HepG2 (cell line): ENCODE measurements at regions not wholly inside any gene's neighbourhood (a gene's known extent, or its start where the extent isn't known, plus 50 kb on each side); places are given as distances from the start of the nearest gene placed in this dataset.

Experiments
- ATAC-seq: fragments of 200-7000 bp; cut with Tn5 transposase; 3 replicates; pipeline ENCODE4 v1.9.1; 2020; ENCODE audit warnings: mild to moderate bottlenecking, moderate library complexity
- BruUV-seq: library from RNA; stranded (reverse); fragments of 400-500 nt; replicated peaks from 2 replicates; lab custom pipeline; 2021; lab: Mats Ljungman, UMichigan
- CTCF ChIA-PET: fragments of 300-600 bp; formaldehyde crosslinking; extraction: SDS; loops from one replicate; lab custom pipeline; 2021; ENCODE audit warnings: low total read pairs, inconsistent platforms, low intra/inter-chr PET ratio; lab: Yijun Ruan, JAX
- POLR2A ChIA-PET: fragments of 350-600 bp; sonication (Branson Sonifier 250); formaldehyde crosslinking; loops from one replicate; lab custom pipeline; 2020; ENCODE audit warnings: antibody characterized with exemption, inconsistent platforms; lab: Yijun Ruan, JAX
- DNase-seq: peaks from one replicate; pipeline ENCODE4 v3.0.0-alpha.2; 2015; ENCODE audit warnings: low spot score
- FAIRE-seq: peaks from 3 replicates; lab custom pipeline; 2011; peaks lifted over from hg19 to GRCh38; lab: Jason Lieb, UNC
- H2AFZ ChIP-seq: one replicate; pipeline ENCODE4 v1.6.1; 2011; ENCODE audit warnings: low read length, inconsistent platforms
- H3K27ac ChIP-seq: fragments of 300-600 bp; 3 replicates; pipeline ENCODE4 v1.8.0; 2011; ENCODE audit warnings: mixed run types, mild to moderate bottlenecking, mixed read lengths, low read length, inconsistent platforms; ENCODE audit not compliant: insufficient read depth; ENCODE audit errors: extremely low read length
- H3K27me3 ChIP-seq, 2 experiments: fragments of 200-600 bp in 1 of 2; 2 replicates in 1 of 2; 3 replicates in 1 of 2; pipeline versions ENCODE4 v1.6.0 to v1.8.0; 2011; ENCODE audit warnings: low read length in 2 of 2, mild to moderate bottlenecking in 2 of 2, moderate library complexity in 2 of 2, inconsistent platforms in 1 of 2; ENCODE audit not compliant: insufficient read depth in 2 of 2, control insufficient read depth in 1 of 2
- H3K36me3 ChIP-seq, 2 experiments: fragments of 200-600 bp in 1 of 2; replicated peaks in 1 of 2; 2 replicates in 1 of 2; 3 replicates in 1 of 2; pipeline versions ENCODE4 v1.5.1 to v1.8.0; 2011; ENCODE audit warnings: low read length in 2 of 2, inconsistent platforms in 1 of 2; ENCODE audit not compliant: insufficient read depth in 2 of 2, control insufficient read depth in 1 of 2
- H3K4me1 ChIP-seq: 2 replicates; pipeline ENCODE4 v1.5.1; 2012; ENCODE audit warnings: low read length, inconsistent platforms; ENCODE audit not compliant: insufficient read depth
- H3K4me2 ChIP-seq: 2 replicates; pipeline ENCODE4 v1.6.0; 2011; ENCODE audit warnings: low read depth, low read length, inconsistent platforms
- H3K4me3 ChIP-seq, 3 experiments: fragments of 200-600 bp in 1 of 3; sonication (generic), shearing (Covaris generic) in 1 of 3; replicated peaks in 1 of 3; 2 replicates each; pipeline ENCODE4 v1.5.1; 2011 to 2016; ENCODE audit warnings: low read length in 3 of 3, inconsistent platforms in 2 of 3, low read depth in 2 of 3, mild to moderate bottlenecking in 2 of 3, control low read depth in 1 of 3, mixed read lengths in 1 of 3; ENCODE audit not compliant: insufficient read depth in 1 of 3
- H3K79me2 ChIP-seq: one replicate; pipeline ENCODE4 v1.6.1; 2011; ENCODE audit warnings: low read length, inconsistent platforms; ENCODE audit not compliant: insufficient read depth
- H3K9ac ChIP-seq: 2 replicates; pipeline ENCODE4 v1.6.0; 2011; ENCODE audit warnings: mild to moderate bottlenecking, low read depth, low read length, inconsistent platforms; ENCODE audit not compliant: insufficient read depth
- H3K9me3 ChIP-seq: 2 replicates; pipeline ENCODE4 v1.5.1; 2012; ENCODE audit warnings: mild to moderate bottlenecking, low read length
- H4K20me1 ChIP-seq: 2 replicates; pipeline ENCODE4 v1.6.0; 2011; ENCODE audit warnings: inconsistent platforms, mild to moderate bottlenecking, low read length, moderate library complexity; ENCODE audit not compliant: insufficient read depth
- REPIN1 ChIP-seq: sonication (generic); formaldehyde crosslinking; IDR thresholded peaks from 2 replicates; pipeline ENCODE4 v1.8.0; 2022; ENCODE audit warnings: missing genetic modification reagents, low read depth, mild to moderate bottlenecking, borderline replicate concordance
- SIN3A ChIP-seq: IDR thresholded peaks from 2 replicates; pipeline ENCODE4 v1.6.1; 2011; ENCODE audit warnings: low read depth, mild to moderate bottlenecking, control low read depth, low read length, borderline replicate concordance
- ZNF646 ChIP-seq: sonication (generic); formaldehyde crosslinking; IDR thresholded peaks from 2 replicates; pipeline ENCODE4 v1.9.0; 2021; ENCODE audit warnings: mild to moderate bottlenecking, missing genetic modification reagents
- ZNF720 ChIP-seq: sonication (generic); formaldehyde crosslinking; IDR thresholded peaks from 2 replicates; pipeline ENCODE4 v1.4.0; 2020; ENCODE audit warnings: missing genetic modification reagents
- WGBS: methylation state at CpG from one replicate; pipeline ENCODE4 v1.1.6; 2017; ENCODE audit warnings: low lambda C conversion rate; 5-methylcytosine and 5-hydroxymethylcytosine counted together
- in situ Hi-C: cut with HindIII; loops from 2 replicates; pipeline ENCODE4 v1.10.0; 2017; ENCODE audit warnings: low pct_unique_long_range_greater_than_20kb; ENCODE audit not compliant: extremely low pct_ligation_motif_present
- intact Hi-C: fragments of 100-400 bp; cut with micrococcal nuclease; formaldehyde crosslinking; loops from one replicate; pipeline ENCODE4 v1.10.0; 2022; ENCODE audit not compliant: unreplicated experiment
- TF ChIP-seq, protein P1 (sequence below): sonication (generic); formaldehyde crosslinking; IDR thresholded peaks from 2 replicates; pipeline ENCODE4 v1.8.0; 2022; ENCODE audit warnings: mild to moderate bottlenecking, missing genetic modification reagents, borderline replicate concordance

DNA sequence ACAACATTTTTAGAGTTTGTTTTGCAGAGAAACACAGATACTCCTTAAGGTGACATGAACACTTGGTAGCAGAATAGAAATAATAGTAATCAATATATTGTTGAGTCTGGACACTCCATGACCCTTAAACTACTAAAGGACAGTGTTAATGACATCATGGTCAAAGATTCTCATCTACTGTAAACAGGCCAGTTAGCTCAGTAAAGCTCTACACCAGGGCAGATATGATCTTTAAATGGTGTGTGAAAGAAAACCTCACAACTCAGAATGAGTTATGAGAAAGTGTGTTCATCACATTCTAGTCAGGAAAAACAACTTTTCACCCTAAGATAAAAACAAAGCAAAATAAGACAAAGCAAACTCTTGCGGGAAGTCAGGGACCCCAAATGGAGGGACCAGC, 58.1 kb upstream of the ADAMTS5 start:
- no peak overlapping the region for H3K4me2 ChIP-seq
- no peak for FAIRE-seq
- H3K9ac ChIP-seq = no peak overlapping the region
- no peaks in the 10 kb centered on the region for H4K20me1 ChIP-seq
- ChIA-PET POLR2A (no interaction called here), CTCF (no interaction called here)
- intact Hi-C loops = no loop called here
- H3K27me3 ChIP-seq = no peaks in the 10 kb centered on the region
- ATAC-seq = no peak
- no peak overlapping the region for H3K27ac ChIP-seq
- no peak overlapping the region for H2AFZ ChIP-seq
- no peaks in the 10 kb centered on the region for H3K36me3 ChIP-seq
- no peak overlapping the region for H3K4me3 ChIP-seq
- no peaks in the 10 kb centered on the region for H3K79me2 ChIP-seq
- no peaks in the 10 kb centered on the region for H3K4me1 ChIP-seq
- TF ChIP-seq SIN3A = no peak
- no peak for TF ChIP-seq ZNF720 (CRISPR knock-in tag)
- TF ChIP-seq, protein P1, sequence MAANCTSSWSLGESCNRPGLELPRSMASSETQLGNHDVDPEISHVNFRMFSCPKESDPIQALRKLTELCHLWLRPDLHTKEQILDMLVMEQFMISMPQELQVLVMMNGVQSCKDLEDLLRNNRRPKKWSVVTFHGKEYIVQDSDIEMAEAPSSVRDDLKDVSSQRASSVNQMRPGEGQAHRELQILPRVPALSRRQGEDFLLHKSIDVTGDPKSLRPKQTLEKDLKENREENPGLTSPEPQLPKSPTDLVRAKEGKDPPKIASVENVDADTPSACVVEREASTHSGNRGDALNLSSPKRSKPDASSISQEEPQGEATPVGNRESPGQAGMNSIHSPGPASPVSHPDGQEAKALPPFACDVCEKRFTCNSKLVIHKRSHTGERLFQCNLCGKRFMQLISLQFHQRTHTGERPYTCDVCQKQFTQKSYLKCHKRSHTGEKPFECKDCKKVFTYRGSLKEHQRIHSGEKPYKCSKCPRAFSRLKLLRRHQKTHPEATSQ (CRISPR knock-in tag) = no peak
- TF ChIP-seq REPIN1 = no peak
- TF ChIP-seq ZNF646 (CRISPR knock-in tag) = no peak
- H3K9me3 ChIP-seq = peaks cover 74% of the 10 kb centered on the region
- no TSS peak for BruUV-seq
- no peak for DNase-seq
- WGBS = 81% methylated on average over 1 of the region's 1 CpG
- in situ Hi-C loops = no loop called here
